Liver (tissue), 8 donors: ENCODE measurements at regions not wholly inside any gene's neighbourhood (a gene's known extent, or its start where the extent isn't known, plus 50 kb on each side); places are given as distances from the start of the nearest gene placed in this dataset.

ENCODE experiments used
- DNase-seq: peaks from one replicate; pipeline ENCODE4 v3.0.0-alpha.2; 2017; ENCODE audit warnings: low spot score
- H3K27ac ChIP-seq, 2 donors: one replicate each; pipeline ENCODE4 v1.7.0; 2013; ENCODE audit warnings: inconsistent platforms in 2 of 2, low read length in 2 of 2, control low read depth in 1 of 2, low read depth in 1 of 2, mild to moderate bottlenecking in 1 of 2
- H3K27me3 ChIP-seq, 4 donors: one replicate each; pipeline versions ENCODE4 v1.6.1 to v1.7.0; 2013; ENCODE audit warnings: low read length in 3 of 4, inconsistent platforms in 1 of 4, mild to moderate bottlenecking in 1 of 4, moderate library complexity in 1 of 4; ENCODE audit not compliant: control insufficient read depth in 4 of 4, insufficient read depth in 4 of 4
- H3K36me3 ChIP-seq, 4 donors: one replicate each; pipeline versions ENCODE4 v1.6.1 to v1.7.0; 2013; ENCODE audit warnings: low read length in 3 of 4, mild to moderate bottlenecking in 3 of 4, low read depth in 1 of 4, moderate library complexity in 1 of 4; ENCODE audit not compliant: control insufficient read depth in 4 of 4, insufficient read depth in 3 of 4
- H3K4me1 ChIP-seq, 4 donors: one replicate each; pipeline versions ENCODE4 v1.6.1 to v1.7.0; 2013; ENCODE audit warnings: low read length in 3 of 4, mild to moderate bottlenecking in 3 of 4, moderate library complexity in 1 of 4; ENCODE audit not compliant: control insufficient read depth in 4 of 4, insufficient read depth in 4 of 4
- H3K4me3 ChIP-seq, 3 donors: one replicate each; pipeline versions ENCODE4 v1.6.1 to v1.7.0; 2013; ENCODE audit warnings: low read length in 3 of 3, control low read depth in 1 of 3, low read depth in 1 of 3, mild to moderate bottlenecking in 1 of 3
- H3K9ac ChIP-seq, 2 donors: one replicate each; pipeline ENCODE4 v1.7.0; 2013; ENCODE audit warnings: low read length in 2 of 2, mild to moderate bottlenecking in 2 of 2, moderate library complexity in 2 of 2, control low read depth in 1 of 2, low read depth in 1 of 2
- H3K9me3 ChIP-seq, 4 donors: one replicate each; pipeline versions ENCODE4 v1.6.1 to v1.7.0; 2013; ENCODE audit warnings: low read length in 3 of 4; ENCODE audit not compliant: control insufficient read depth in 4 of 4
- EGR1 ChIP-seq, 2 donors: IDR thresholded peaks; 2 replicates each; pipeline ENCODE4 v1.6.1; 2016 to 2018; ENCODE audit warnings: antibody characterized with exemption in 2 of 2, low read depth in 2 of 2
- FOXA1 ChIP-seq: IDR thresholded peaks from 2 replicates; pipeline ENCODE4 v1.6.1; 2016; ENCODE audit warnings: antibody characterized with exemption
- GABPA ChIP-seq, 2 donors: IDR thresholded peaks in 1 of 2; conservative IDR thresholded peaks in 1 of 2; 2 replicates each; pipeline ENCODE4 v1.6.1; 2016; ENCODE audit warnings: antibody characterized with exemption in 2 of 2, mild to moderate bottlenecking in 1 of 2, moderate library complexity in 1 of 2
- HNF4A ChIP-seq, 2 donors: conservative IDR thresholded peaks; 2 replicates each; pipeline ENCODE4 v1.6.1; 2016; ENCODE audit warnings: antibody characterized with exemption in 2 of 2, mild to moderate bottlenecking in 2 of 2
- HNF4G ChIP-seq: IDR thresholded peaks from 2 replicates; pipeline ENCODE4 v1.6.1; 2016; ENCODE audit warnings: antibody characterized with exemption
- JUND ChIP-seq, 2 donors: IDR thresholded peaks; 2 replicates each; pipeline ENCODE4 v1.6.1; 2016; ENCODE audit warnings: antibody characterized with exemption in 2 of 2
- MAX ChIP-seq: IDR thresholded peaks from 2 replicates; pipeline ENCODE4 v1.6.1; 2016; ENCODE audit warnings: antibody characterized with exemption
- NR2F2 ChIP-seq: IDR thresholded peaks from 2 replicates; pipeline ENCODE4 v1.6.1; 2016; ENCODE audit warnings: antibody characterized with exemption
- RAD21 ChIP-seq, 2 donors: IDR thresholded peaks; 2 replicates each; pipeline ENCODE4 v1.6.1; 2016; ENCODE audit warnings: antibody characterized with exemption in 2 of 2, mild to moderate bottlenecking in 2 of 2
- REST ChIP-seq: IDR thresholded peaks from 2 replicates; pipeline ENCODE4 v1.6.1; 2016; ENCODE audit warnings: antibody characterized with exemption, mild to moderate bottlenecking
- RXRA ChIP-seq, 2 donors: IDR thresholded peaks; 2 replicates each; pipeline ENCODE4 v1.6.1; 2017 to 2018; ENCODE audit warnings: antibody characterized with exemption in 2 of 2, mild to moderate bottlenecking in 1 of 2
- SP1 ChIP-seq: IDR thresholded peaks from 2 replicates; pipeline ENCODE4 v1.6.1; 2018; ENCODE audit warnings: antibody characterized with exemption, mild to moderate bottlenecking
- TAF1 ChIP-seq: conservative IDR thresholded peaks from 2 replicates; pipeline ENCODE4 v1.6.1; 2016; ENCODE audit warnings: antibody characterized with exemption, mild to moderate bottlenecking
- YY1 ChIP-seq: IDR thresholded peaks from 2 replicates; pipeline ENCODE4 v1.6.1; 2016; ENCODE audit warnings: antibody characterized with exemption, mild to moderate bottlenecking
- WGBS: extraction: QIAGEN DNeasy Blood & Tissue Kit; methylation state at CpG from one replicate; pipeline ENCODE4 v1.1.7; 2013; 5-methylcytosine and 5-hydroxymethylcytosine counted together
- TF ChIP-seq, protein P1 (sequence below): fragments of 150-350 bp; IDR thresholded peaks from 2 replicates; pipeline ENCODE4 v1.5.1; 2017; ENCODE audit warnings: improper control_type of control experiment, low read depth, low read length; ENCODE audit not compliant: missing input control
- TF ChIP-seq, protein P2 (sequence below): IDR thresholded peaks from 2 replicates; pipeline ENCODE4 v1.6.1; 2016; ENCODE audit warnings: antibody characterized with exemption
- TF ChIP-seq, protein P3 (sequence below): IDR thresholded peaks from 2 replicates; pipeline ENCODE4 v1.6.1; 2016; ENCODE audit warnings: antibody characterized with exemption
- donor health status: healthy.
- donor health status: healthy.
- donor health status: healthy.
- donor health status: healthy.
- donor health status: healthy.

- H3K9me3 ChIP-seq, result peaks cover 3 to 7% (median 3%) of the 10 kb centered on the region in 4 donors
- H3K4me1 ChIP-seq, result no peaks in the 10 kb centered on the region
- H3K27ac ChIP-seq, result no peak overlapping the region
- H3K4me3 ChIP-seq, result no peak overlapping the region
- H3K36me3 ChIP-seq, result no peaks in the 10 kb centered on the region
- H3K9ac ChIP-seq, result no peak overlapping the region
- TF ChIP-seq RXRA (IDR thresholded peaks at IDR 0.05), result no peak
- TF ChIP-seq NR2F2, result no peak
- TF ChIP-seq MAX, result no peak
- no peak for TF ChIP-seq YY1
- TF ChIP-seq FOXA1, result no peak
- TF ChIP-seq, protein P1, sequence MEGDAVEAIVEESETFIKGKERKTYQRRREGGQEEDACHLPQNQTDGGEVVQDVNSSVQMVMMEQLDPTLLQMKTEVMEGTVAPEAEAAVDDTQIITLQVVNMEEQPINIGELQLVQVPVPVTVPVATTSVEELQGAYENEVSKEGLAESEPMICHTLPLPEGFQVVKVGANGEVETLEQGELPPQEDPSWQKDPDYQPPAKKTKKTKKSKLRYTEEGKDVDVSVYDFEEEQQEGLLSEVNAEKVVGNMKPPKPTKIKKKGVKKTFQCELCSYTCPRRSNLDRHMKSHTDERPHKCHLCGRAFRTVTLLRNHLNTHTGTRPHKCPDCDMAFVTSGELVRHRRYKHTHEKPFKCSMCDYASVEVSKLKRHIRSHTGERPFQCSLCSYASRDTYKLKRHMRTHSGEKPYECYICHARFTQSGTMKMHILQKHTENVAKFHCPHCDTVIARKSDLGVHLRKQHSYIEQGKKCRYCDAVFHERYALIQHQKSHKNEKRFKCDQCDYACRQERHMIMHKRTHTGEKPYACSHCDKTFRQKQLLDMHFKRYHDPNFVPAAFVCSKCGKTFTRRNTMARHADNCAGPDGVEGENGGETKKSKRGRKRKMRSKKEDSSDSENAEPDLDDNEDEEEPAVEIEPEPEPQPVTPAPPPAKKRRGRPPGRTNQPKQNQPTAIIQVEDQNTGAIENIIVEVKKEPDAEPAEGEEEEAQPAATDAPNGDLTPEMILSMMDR, result no peak
- TF ChIP-seq HNF4G, result no peak
- TF ChIP-seq JUND (IDR thresholded peaks at IDR 0.05), result no peak
- no peak for DNase-seq
- peaks cover 0 to 3% (median 0%) of the 10 kb centered on the region in 4 donors for H3K27me3 ChIP-seq
- 92% methylated on average over 2 of the region's 2 CpGs for WGBS
These were observed 274.3 kb downstream of the GAS1 start for GRCh38 chr9:86672966-86673365.

DNA sequence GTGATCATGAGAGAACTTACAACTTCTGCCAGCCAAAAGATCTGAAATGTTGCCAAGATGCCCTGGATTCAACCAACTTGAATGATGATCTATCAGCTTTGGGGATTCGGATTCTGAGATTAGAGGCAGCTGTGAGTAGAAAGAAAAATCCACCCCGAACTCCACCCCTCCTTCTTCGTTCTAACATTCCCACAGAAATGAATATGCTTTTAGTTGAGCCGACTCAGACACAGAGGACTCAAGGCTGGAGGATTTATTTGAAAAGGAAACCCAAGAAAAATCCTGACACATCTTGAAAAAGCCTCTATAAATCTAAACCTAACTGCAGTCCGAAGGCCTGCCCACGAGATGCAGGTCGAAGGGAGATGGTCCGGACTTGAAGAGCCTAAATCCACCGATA is 275.0 kb downstream of the GAS1 start:
- Histone ChIP-seq H3K4me1 (no peaks in the 10 kb centered on the region), H3K4me3 (no peak overlapping the region), H3K9ac (no peak overlapping the region), H3K36me3 (no peaks in the 10 kb centered on the region), H3K27me3 (peaks cover 0 to 3% (median 0%) of the 10 kb centered on the region in 4 donors), H3K9me3 (peaks cover 2 to 7% (median 3%) of the 10 kb centered on the region in 4 donors), H3K27ac (no peak overlapping the region)
- TF ChIP-seq RAD21 (IDR thresholded peaks at IDR 0.05) (no peak), JUND (IDR thresholded peaks at IDR 0.05) (no peak), MAX (no peak), REST (no peak), HNF4A (conservative IDR thresholded peaks at IDR 0.05) (no peak), TAF1 (no peak), RXRA (IDR thresholded peaks at IDR 0.05) (no peak), SP1 (no peak), YY1 (no peak), FOXA1 (no peak), GABPA (IDR thresholded peaks at IDR 0.05 in 1 of 2, conservative IDR thresholded peaks at IDR 0.05 in 1 of 2) (no peak), HNF4G (no peak), NR2F2 (no peak), EGR1 (IDR thresholded peaks at IDR 0.05; ENCODE audit: low read depth in 2 of 2) (no peak)
- TF ChIP-seq, protein P2, sequence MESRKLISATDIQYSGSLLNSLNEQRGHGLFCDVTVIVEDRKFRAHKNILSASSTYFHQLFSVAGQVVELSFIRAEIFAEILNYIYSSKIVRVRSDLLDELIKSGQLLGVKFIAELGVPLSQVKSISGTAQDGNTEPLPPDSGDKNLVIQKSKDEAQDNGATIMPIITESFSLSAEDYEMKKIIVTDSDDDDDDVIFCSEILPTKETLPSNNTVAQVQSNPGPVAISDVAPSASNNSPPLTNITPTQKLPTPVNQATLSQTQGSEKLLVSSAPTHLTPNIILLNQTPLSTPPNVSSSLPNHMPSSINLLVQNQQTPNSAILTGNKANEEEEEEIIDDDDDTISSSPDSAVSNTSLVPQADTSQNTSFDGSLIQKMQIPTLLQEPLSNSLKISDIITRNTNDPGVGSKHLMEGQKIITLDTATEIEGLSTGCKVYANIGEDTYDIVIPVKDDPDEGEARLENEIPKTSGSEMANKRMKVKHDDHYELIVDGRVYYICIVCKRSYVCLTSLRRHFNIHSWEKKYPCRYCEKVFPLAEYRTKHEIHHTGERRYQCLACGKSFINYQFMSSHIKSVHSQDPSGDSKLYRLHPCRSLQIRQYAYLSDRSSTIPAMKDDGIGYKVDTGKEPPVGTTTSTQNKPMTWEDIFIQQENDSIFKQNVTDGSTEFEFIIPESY, result no peak
- TF ChIP-seq, protein P3, sequence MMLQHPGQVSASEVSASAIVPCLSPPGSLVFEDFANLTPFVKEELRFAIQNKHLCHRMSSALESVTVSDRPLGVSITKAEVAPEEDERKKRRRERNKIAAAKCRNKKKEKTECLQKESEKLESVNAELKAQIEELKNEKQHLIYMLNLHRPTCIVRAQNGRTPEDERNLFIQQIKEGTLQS, result no peak
- TF ChIP-seq, protein P1, result no peak
- DNase-seq, result no peak
- 79% methylated on average over 9 of the region's 9 CpGs for WGBS
